ENCODE measurements at regions not wholly inside any gene's neighbourhood (a gene's known extent, or its start where the extent isn't known, plus 50 kb on each side); places are given as distances from the start of the nearest gene placed in this dataset.
A peak's percentile ranks its signal among the peaks of the same experiment; 100 is the strongest.

GRCh38 chr14:31933716-31934115 lies 143.4 kb upstream of the ARHGAP5 start:
- TF ChIP-seq CTCF (tag by site-specific recombination; IDR thresholded peaks at IDR 0.05) = no peak
- no peak for TF ChIP-seq ZNF404 (tag by site-specific recombination; IDR thresholded peaks at IDR 0.05)
- no peak for TF ChIP-seq PRDM4 (tag by site-specific recombination; IDR thresholded peaks at IDR 0.05)
- no peak for TF ChIP-seq ZNF521 (tag by site-specific recombination; IDR thresholded peaks at IDR 0.05)
- no peak for TF ChIP-seq ZNF785 (tag by site-specific recombination; IDR thresholded peaks at IDR 0.05)
- TF ChIP-seq ZNF280C (tag by site-specific recombination; IDR thresholded peaks at IDR 0.05) = no peak
- TF ChIP-seq ZNF629 (tag by site-specific recombination; IDR thresholded peaks at IDR 0.05) = peak; percentile 74

All from HEK293 (cell line).